Kidney (tissue), 13 donors: ENCODE measurements at regions not wholly inside any gene's neighbourhood (a gene's known extent, or its start where the extent isn't known, plus 50 kb on each side); places are given as distances from the start of the nearest gene placed in this dataset.
A peak's percentile ranks its signal among the peaks of the same experiment; 100 is the strongest.

ENCODE experiments used
- DNase-seq, 5 donors: peaks; one replicate each; pipeline ENCODE4 v3.0.0-alpha.2; 2013 to 2020
- FAIRE-seq: peaks from 2 replicates; lab custom pipeline; 2012; peaks lifted over from hg19 to GRCh38; lab: Jason Lieb, UNC
- H3K27ac ChIP-seq, 2 donors: one replicate each; pipeline ENCODE4 v1.7.0; 2013; ENCODE audit warnings: low read depth in 2 of 2, low read length in 2 of 2, inconsistent platforms in 1 of 2
- H3K27me3 ChIP-seq: one replicate; pipeline ENCODE4 v1.7.1; 2013; ENCODE audit warnings: low read length, inconsistent platforms; ENCODE audit not compliant: control insufficient read depth, insufficient read depth
- H3K36me3 ChIP-seq, 3 donors: one replicate each; pipeline versions ENCODE4 v1.7.0 to v1.7.1; 2013; ENCODE audit warnings: low read length in 3 of 3, control low read depth in 1 of 3, inconsistent platforms in 1 of 3; ENCODE audit not compliant: insufficient read depth in 3 of 3, control insufficient read depth in 2 of 3
- H3K4me1 ChIP-seq, 3 donors: one replicate each; pipeline versions ENCODE4 v1.7.0 to v1.7.1; 2013; ENCODE audit warnings: low read length in 3 of 3, inconsistent platforms in 1 of 3, low read depth in 1 of 3; ENCODE audit not compliant: control insufficient read depth in 2 of 3, insufficient read depth in 2 of 3
- H3K4me3 ChIP-seq, 3 donors: one replicate each; pipeline versions ENCODE4 v1.7.0 to v1.8.1; 2013; ENCODE audit warnings: low read length in 3 of 3, control low read depth in 1 of 3, inconsistent platforms in 1 of 3
- H3K9ac ChIP-seq, 3 donors: one replicate each; pipeline versions ENCODE4 v1.7.0 to v1.7.1; 2013; ENCODE audit warnings: low read length in 3 of 3, control low read depth in 1 of 3, inconsistent platforms in 1 of 3
- H3K9me3 ChIP-seq, 3 donors: one replicate each; pipeline versions ENCODE4 v1.7.0 to v1.7.1; 2013; ENCODE audit warnings: low read length in 3 of 3, control low read depth in 1 of 3, inconsistent platforms in 1 of 3; ENCODE audit not compliant: control insufficient read depth in 2 of 3, insufficient read depth in 1 of 3
- CTCF ChIP-seq: IDR thresholded peaks from 3 replicates; pipeline ENCODE4 v1.5.1; 2012; ENCODE audit warnings: mild to moderate bottlenecking, moderate library complexity, borderline replicate concordance; ENCODE audit not compliant: insufficient read depth; ENCODE audit errors: extremely low read depth
- intact Hi-C: fragments of 100-400 bp; cut with DNase I; formaldehyde crosslinking; loops from one replicate; pipeline ENCODE4 v1.11.1; 2022
- donor health status: control.
- donor health status: control.
- donor health status: control.
- donor health status: control.
- donor health status: control.
- donor health status: DM: yes; HTN: yes; CAD: no.
- donor health status: Normal renal cell carcinoma (clear cell type).

- Histone ChIP-seq H3K36me3 (no peaks in the 10 kb centered on the region), H3K27me3 (no peaks in the 10 kb centered on the region), H3K4me3 (no peak overlapping the region), H3K9ac (no peak overlapping the region), H3K4me1 (no peaks in the 10 kb centered on the region), H3K27ac (no peak overlapping the region), H3K9me3 (no peaks in the 10 kb centered on the region)
- DNase-seq (no peak), FAIRE-seq (no peak)
- TF ChIP-seq CTCF, result no peak
- intact Hi-C loops, result no loop called here
Measured at GRCh38 chr12:59873136-59873535, 277.3 kb downstream of the SLC16A7 start.

- DNase-seq, result peak in 2 of 5 donors; percentile 21 to 22
- Histone ChIP-seq H3K9ac (no peak overlapping the region), H3K27ac (no peak overlapping the region), H3K9me3 (no peaks in the 10 kb centered on the region), H3K4me3 (no peak overlapping the region), H3K4me1 (no peaks in the 10 kb centered on the region), H3K36me3 (no peaks in the 10 kb centered on the region), H3K27me3 (no peaks in the 10 kb centered on the region)
- TF ChIP-seq CTCF, result no peak
- intact Hi-C loops, result no loop called here
- FAIRE-seq, result no peak
Measured at GRCh38 chr12:59874781-59875180, 279.0 kb downstream of the SLC16A7 start.

GRCh38 chr12:59886131-59886733 is 290.4 kb downstream of the SLC16A7 start:
- intact Hi-C loops, result no loop called here
- TF ChIP-seq CTCF, result no peak
- Histone ChIP-seq H3K9ac (no peak overlapping the region), H3K27me3 (no peaks in the 10 kb centered on the region), H3K27ac (no peak overlapping the region), H3K4me1 (no peaks in the 10 kb centered on the region), H3K36me3 (no peaks in the 10 kb centered on the region), H3K4me3 (no peak overlapping the region), H3K9me3 (no peaks in the 10 kb centered on the region)
- no peak for DNase-seq
- no peak for FAIRE-seq

GRCh38 chr12:59887178-59887577 is 291.3 kb downstream of the SLC16A7 start:
- H3K4me3 ChIP-seq, result no peak overlapping the region
- intact Hi-C loops, result no loop called here
- H3K27me3 ChIP-seq, result no peaks in the 10 kb centered on the region
- no peak for TF ChIP-seq CTCF
- H3K27ac ChIP-seq, result no peak overlapping the region
- H3K9ac ChIP-seq, result no peak overlapping the region
- no peaks in the 10 kb centered on the region for H3K9me3 ChIP-seq
- no peaks in the 10 kb centered on the region for H3K36me3 ChIP-seq
- H3K4me1 ChIP-seq, result no peaks in the 10 kb centered on the region
- FAIRE-seq (no peak), DNase-seq (no peak)
